Keratinocyte (primary cell): ENCODE measurements at regions not wholly inside any gene's neighbourhood (a gene's known extent, or its start where the extent isn't known, plus 50 kb on each side); places are given as distances from the start of the nearest gene placed in this dataset.

Experiments used
- DNase-seq: peaks from one replicate; pipeline ENCODE4 v3.0.0-alpha.2; 2011; ENCODE audit warnings: low read depth, missing footprints, low spot score
- FAIRE-seq: peaks from 2 replicates; lab custom pipeline; 2011; peaks lifted over from hg19 to GRCh38; lab: Jason Lieb, UNC
- H2AFZ ChIP-seq: 2 replicates; pipeline ENCODE4 v1.6.0; 2012; ENCODE audit warnings: low read length, control low read depth, inconsistent platforms; ENCODE audit not compliant: control insufficient read depth
- H3K27ac ChIP-seq: 2 replicates; pipeline ENCODE4 v1.5.1; 2011; ENCODE audit warnings: low read length; ENCODE audit not compliant: control insufficient read depth, insufficient read depth
- H3K27me3 ChIP-seq: 3 replicates; pipeline ENCODE4 v1.6.0; 2011; ENCODE audit warnings: low read length; ENCODE audit not compliant: control insufficient read depth, insufficient read depth; ENCODE audit errors: extremely low read depth
- H3K36me3 ChIP-seq, 2 experiments: 2 replicates in 1 of 2; 3 replicates in 1 of 2; pipeline ENCODE4 v1.5.1; 2011; ENCODE audit warnings: low read length in 2 of 2, mild to moderate bottlenecking in 1 of 2; ENCODE audit not compliant: control insufficient read depth in 2 of 2, insufficient read depth in 2 of 2; ENCODE audit errors: extremely low read depth in 1 of 2
- H3K4me1 ChIP-seq: 3 replicates; pipeline ENCODE4 v1.5.1; 2011; ENCODE audit warnings: low read length; ENCODE audit not compliant: control insufficient read depth, insufficient read depth; ENCODE audit errors: extremely low read depth
- H3K4me2 ChIP-seq: 3 replicates; pipeline ENCODE4 v1.6.0; 2011; ENCODE audit warnings: low read depth, low read length; ENCODE audit not compliant: control insufficient read depth, insufficient read depth; ENCODE audit errors: extremely low read depth
- H3K4me3 ChIP-seq, 3 experiments: fragments of 200-600 bp in 1 of 3; sonication (generic) in 1 of 3; 2 replicates in 2 of 3; 3 replicates in 1 of 3; pipeline ENCODE4 v1.5.1; 2011 to 2016; ENCODE audit warnings: low read length in 3 of 3, mild to moderate bottlenecking in 3 of 3, control low read depth in 2 of 3, inconsistent platforms in 1 of 3, low read depth in 1 of 3, mixed read lengths in 1 of 3, mixed run types in 1 of 3, moderate library complexity in 1 of 3; ENCODE audit not compliant: control insufficient read depth in 2 of 3, insufficient read depth in 2 of 3; ENCODE audit errors: extremely low read depth in 1 of 3
- H3K79me2 ChIP-seq: 2 replicates; pipeline ENCODE4 v1.6.0; 2012; ENCODE audit warnings: low read length; ENCODE audit not compliant: control insufficient read depth, insufficient read depth
- H3K9ac ChIP-seq: 3 replicates; pipeline ENCODE4 v1.6.0; 2011; ENCODE audit warnings: low read length; ENCODE audit not compliant: control insufficient read depth, insufficient read depth; ENCODE audit errors: extremely low read depth
- H3K9me1 ChIP-seq: 3 replicates; pipeline ENCODE4 v1.6.0; 2011; ENCODE audit warnings: low read length; ENCODE audit not compliant: control insufficient read depth, insufficient read depth; ENCODE audit errors: extremely low read depth
- H3K9me3 ChIP-seq: 2 replicates; pipeline ENCODE4 v1.5.1; 2012; ENCODE audit warnings: low read depth, low read length; ENCODE audit not compliant: control insufficient read depth
- H4K20me1 ChIP-seq: 3 replicates; pipeline ENCODE4 v1.6.0; 2011; ENCODE audit warnings: low read length; ENCODE audit not compliant: control insufficient read depth, insufficient read depth; ENCODE audit errors: extremely low read depth
- CTCF ChIP-seq, 3 experiments: IDR thresholded peaks in 1 of 3; conservative IDR thresholded peaks in 1 of 3; optimal IDR thresholded peaks in 1 of 3; 2 replicates in 2 of 3; 3 replicates in 1 of 3; pipeline versions ENCODE3 to v1.5.1; 2011; ENCODE audit warnings: low read length in 3 of 3, mild to moderate bottlenecking in 3 of 3, moderate library complexity in 2 of 3, control low read depth in 1 of 3, inconsistent platforms in 1 of 3; ENCODE audit not compliant: insufficient read depth in 2 of 3; ENCODE audit errors: extremely low read depth in 1 of 3
- EZH2 ChIP-seq: IDR thresholded peaks from one replicate; pipeline ENCODE4 v1.6.1; 2012; ENCODE audit warnings: inconsistent platforms, mild to moderate bottlenecking, low read length, moderate library complexity
- dilution Hi-C: fragments of 300-500 bp; cut with MboI; formaldehyde crosslinking; loops from one replicate; pipeline ENCODE4 v1.7.0; 2020; ENCODE audit warnings: low sequenced_read_pairs; ENCODE audit not compliant: extremely low pct_ligation_motif_present

- H2AFZ ChIP-seq: no peak overlapping the region
- H3K9ac ChIP-seq: no peak overlapping the region
- no peaks in the 10 kb centered on the region for H3K9me3 ChIP-seq
- no peak for TF ChIP-seq CTCF (optimal IDR thresholded peaks at IDR 0.05 in 1 of 3, IDR thresholded peaks at IDR 0.05 in 1 of 3, conservative IDR thresholded peaks at IDR 0.05 in 1 of 3; ENCODE audit: extremely low read depth in 1 of 3, insufficient read depth in 2 of 3, low read length in 3 of 3)
- no peak for TF ChIP-seq EZH2
- H4K20me1 ChIP-seq: no peaks in the 10 kb centered on the region
- no peak overlapping the region for H3K4me2 ChIP-seq
- peaks cover 2% of the 10 kb centered on the region for H3K4me1 ChIP-seq
- no peaks in the 10 kb centered on the region for H3K27me3 ChIP-seq
- no peaks in the 10 kb centered on the region for H3K9me1 ChIP-seq
- FAIRE-seq (no peak), DNase-seq (no peak)
- no peaks in the 10 kb centered on the region for H3K36me3 ChIP-seq
- H3K4me3 ChIP-seq: no peak overlapping the region
- no peaks in the 10 kb centered on the region for H3K79me2 ChIP-seq
- dilution Hi-C loops: no loop called here
- no peak overlapping the region for H3K27ac ChIP-seq
These were observed 286.6 kb upstream of the GATB start for GRCh38 chr4:152047451-152047850.

- FAIRE-seq (no peak), DNase-seq (no peak)
- dilution Hi-C loops: no loop called here
- peak overlapping the region; percentile 23 for H2AFZ ChIP-seq
- no peaks in the 10 kb centered on the region for H3K27me3 ChIP-seq
- no peaks in the 10 kb centered on the region for H3K9me3 ChIP-seq
- peaks cover 2% of the 10 kb centered on the region for H3K4me1 ChIP-seq
- no peak overlapping the region for H3K27ac ChIP-seq
- TF ChIP-seq CTCF (optimal IDR thresholded peaks at IDR 0.05 in 1 of 3, IDR thresholded peaks at IDR 0.05 in 1 of 3, conservative IDR thresholded peaks at IDR 0.05 in 1 of 3; ENCODE audit: extremely low read depth in 1 of 3, insufficient read depth in 2 of 3, low read length in 3 of 3): peak in 2 of 3 experiments; percentile 22 to 54
- no peak for TF ChIP-seq EZH2
- peak overlapping the region; percentile 51 for H3K4me2 ChIP-seq
- H4K20me1 ChIP-seq: no peaks in the 10 kb centered on the region
- no peak overlapping the region for H3K9ac ChIP-seq
- H3K36me3 ChIP-seq: no peaks in the 10 kb centered on the region
- H3K4me3 ChIP-seq: no peak overlapping the region
- H3K79me2 ChIP-seq: no peaks in the 10 kb centered on the region
- no peaks in the 10 kb centered on the region for H3K9me1 ChIP-seq
These were observed 285.2 kb upstream of the GATB start for GRCh38 chr4:152045807-152046571.
